Tibial nerve (tissue), 4 donors: ENCODE measurements at regions not wholly inside any gene's neighbourhood (a gene's known extent, or its start where the extent isn't known, plus 50 kb on each side); places are given as distances from the start of the nearest gene placed in this dataset.

Experiments
- DNase-seq, 2 donors: peaks; one replicate each; pipeline ENCODE4 v3.0.0-alpha.2; 2019; ENCODE audit warnings: low spot score in 2 of 2
- H3K27ac ChIP-seq, 4 donors: fragments of 200-600 bp; sonication (generic) in 3 of 4; one replicate each; pipeline ENCODE4 v1.5.1; 2017 to 2019; ENCODE audit warnings: mild to moderate bottlenecking in 1 of 4
- H3K27me3 ChIP-seq, 2 donors: fragments of 200-600 bp; sonication (generic) in 1 of 2; one replicate each; pipeline versions ENCODE4 v1.5.1 to v1.6.0; 2017 to 2019
- H3K36me3 ChIP-seq, 3 donors: fragments of 200-600 bp; sonication (generic); one replicate each; pipeline ENCODE4 v1.5.1; 2018 to 2019
- H3K4me1 ChIP-seq, 4 donors: fragments of 200-600 bp; sonication (generic) in 3 of 4; one replicate each; pipeline ENCODE4 v1.5.1; 2017 to 2019
- H3K4me3 ChIP-seq, 4 donors: fragments of 200-600 bp; sonication (generic) in 3 of 4; one replicate each; pipeline ENCODE4 v1.5.1; 2017 to 2019; ENCODE audit warnings: mild to moderate bottlenecking in 1 of 4, moderate library complexity in 1 of 4
- H3K9me3 ChIP-seq, 4 donors: fragments of 200-600 bp; sonication (generic) in 3 of 4; one replicate each; pipeline ENCODE4 v1.5.1; 2017 to 2019
- CTCF ChIP-seq, 5 experiments: fragments of 200-600 bp in 3 of 5; fragments of 450-650 bp in 2 of 5; sonication (generic) in 3 of 5; IDR thresholded peaks; one replicate each; pipeline ENCODE4 v1.5.1; 2016 to 2019; ENCODE audit warnings: antibody characterized with exemption in 5 of 5, mild to moderate bottlenecking in 3 of 5, moderate library complexity in 2 of 5
- EP300 ChIP-seq, 2 donors: sonication (generic); formaldehyde crosslinking; IDR thresholded peaks; one replicate each; pipeline ENCODE4 v1.6.1; 2017; ENCODE audit warnings: antibody characterized with exemption in 2 of 2, mild to moderate bottlenecking in 1 of 2
- POLR2A ChIP-seq, 2 donors: fragments of 450-650 bp; IDR thresholded peaks; one replicate each; pipeline ENCODE4 v1.6.1; 2017; ENCODE audit warnings: antibody characterized with exemption in 2 of 2, mild to moderate bottlenecking in 2 of 2, moderate library complexity in 2 of 2
- WGBS, 2 donors: methylation state at CpG; one replicate each; pipeline ENCODE4 v1.1.5; 2018; 5-methylcytosine and 5-hydroxymethylcytosine counted together

DNA sequence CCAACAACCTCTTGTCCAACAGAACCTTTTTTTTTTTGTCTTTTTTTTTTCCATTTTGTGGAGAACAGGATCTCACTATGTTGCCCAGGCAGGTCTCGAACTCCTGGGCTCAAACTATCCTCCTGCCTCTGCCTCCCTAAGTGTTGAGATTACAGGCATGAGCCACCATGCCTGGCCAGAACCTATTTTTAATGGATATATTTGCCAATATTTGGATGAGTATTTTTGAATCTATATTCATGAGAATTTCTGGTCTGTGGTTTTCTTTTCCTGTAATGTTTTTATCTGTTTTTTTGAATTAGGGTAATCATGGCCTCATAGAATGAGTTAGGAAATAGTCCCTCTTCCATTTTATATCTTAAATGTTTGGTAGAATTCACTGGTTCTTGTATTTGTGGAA lies 70.4 kb upstream of the RET start:
- Histone ChIP-seq H3K4me1 (no peaks in the 10 kb centered on the region), H3K9me3 (no peaks in the 10 kb centered on the region), H3K36me3 (no peaks in the 10 kb centered on the region), H3K4me3 (no peak overlapping the region), H3K27me3 (no peaks in the 10 kb centered on the region), H3K27ac (no peak overlapping the region)
- DNase-seq = no peak
- no peak for TF ChIP-seq POLR2A (IDR thresholded peaks at IDR 0.05)
- TF ChIP-seq CTCF (IDR thresholded peaks at IDR 0.05) = no peak
- TF ChIP-seq EP300 (IDR thresholded peaks at IDR 0.05) = no peak
- 70 to 82% methylated on average over 1 of the region's 1 CpG for WGBS, 2 donors

DNA sequence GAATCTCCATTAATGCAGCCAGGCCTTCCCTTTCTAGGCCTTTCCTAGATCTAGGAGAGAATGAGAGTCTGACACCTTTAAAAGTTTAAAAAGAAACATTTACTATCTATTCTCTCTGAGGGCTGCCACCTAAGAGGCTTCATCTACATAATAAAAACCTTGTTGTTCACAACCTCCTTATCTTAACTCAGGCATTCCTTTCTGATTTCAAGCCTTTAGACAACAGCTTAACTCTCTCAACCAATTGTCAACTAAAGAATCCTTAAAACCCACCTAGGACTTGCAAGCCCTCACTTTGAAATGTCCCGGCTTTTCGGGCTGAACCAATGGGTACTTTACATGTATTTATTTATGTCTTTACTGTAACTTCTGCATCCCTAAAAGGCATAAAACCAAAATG lies 64.3 kb upstream of the RET start:
- Histone ChIP-seq H3K4me1 (no peaks in the 10 kb centered on the region), H3K27me3 (no peaks in the 10 kb centered on the region), H3K4me3 (no peak overlapping the region), H3K27ac (no peak overlapping the region), H3K9me3 (peaks cover 0 to 3% (median 0%) of the 10 kb centered on the region in 4 donors), H3K36me3 (no peaks in the 10 kb centered on the region)
- 67 to 69% methylated on average over 2 of the region's 2 CpGs for WGBS, 2 donors
- no peak for DNase-seq
- TF ChIP-seq POLR2A (IDR thresholded peaks at IDR 0.05) (no peak), EP300 (IDR thresholded peaks at IDR 0.05) (no peak), CTCF (IDR thresholded peaks at IDR 0.05) (no peak)

- TF ChIP-seq POLR2A (IDR thresholded peaks at IDR 0.05) = no peak
- TF ChIP-seq CTCF (IDR thresholded peaks at IDR 0.05) = no peak
- no peak for TF ChIP-seq EP300 (IDR thresholded peaks at IDR 0.05)
- DNase-seq = no peak
- Histone ChIP-seq H3K4me3 (no peak overlapping the region), H3K27ac (no peak overlapping the region), H3K4me1 (no peaks in the 10 kb centered on the region), H3K36me3 (no peaks in the 10 kb centered on the region), H3K9me3 (peaks cover 0 to 3% (median 0%) of the 10 kb centered on the region in 4 donors), H3K27me3 (no peaks in the 10 kb centered on the region)
- 82% methylated on average over 1 of the region's 1 CpG for WGBS, 2 donors
Measured at GRCh38 chr10:43013065-43013464, 63.8 kb upstream of the RET start.

GRCh38 chr10:43024524-43024923 lies 52.3 kb upstream of the RET start:
- Histone ChIP-seq H3K9me3 (no peaks in the 10 kb centered on the region), H3K36me3 (no peaks in the 10 kb centered on the region), H3K27ac (no peak overlapping the region), H3K27me3 (peaks cover 0 to 9% of the 10 kb centered on the region in 2 donors), H3K4me1 (no peaks in the 10 kb centered on the region), H3K4me3 (no peak overlapping the region)
- no peak for DNase-seq
- 87% methylated on average over 3 of the region's 3 CpGs for WGBS, 2 donors
- TF ChIP-seq CTCF (IDR thresholded peaks at IDR 0.05) (no peak), POLR2A (IDR thresholded peaks at IDR 0.05) (no peak), EP300 (IDR thresholded peaks at IDR 0.05) (no peak)

DNA sequence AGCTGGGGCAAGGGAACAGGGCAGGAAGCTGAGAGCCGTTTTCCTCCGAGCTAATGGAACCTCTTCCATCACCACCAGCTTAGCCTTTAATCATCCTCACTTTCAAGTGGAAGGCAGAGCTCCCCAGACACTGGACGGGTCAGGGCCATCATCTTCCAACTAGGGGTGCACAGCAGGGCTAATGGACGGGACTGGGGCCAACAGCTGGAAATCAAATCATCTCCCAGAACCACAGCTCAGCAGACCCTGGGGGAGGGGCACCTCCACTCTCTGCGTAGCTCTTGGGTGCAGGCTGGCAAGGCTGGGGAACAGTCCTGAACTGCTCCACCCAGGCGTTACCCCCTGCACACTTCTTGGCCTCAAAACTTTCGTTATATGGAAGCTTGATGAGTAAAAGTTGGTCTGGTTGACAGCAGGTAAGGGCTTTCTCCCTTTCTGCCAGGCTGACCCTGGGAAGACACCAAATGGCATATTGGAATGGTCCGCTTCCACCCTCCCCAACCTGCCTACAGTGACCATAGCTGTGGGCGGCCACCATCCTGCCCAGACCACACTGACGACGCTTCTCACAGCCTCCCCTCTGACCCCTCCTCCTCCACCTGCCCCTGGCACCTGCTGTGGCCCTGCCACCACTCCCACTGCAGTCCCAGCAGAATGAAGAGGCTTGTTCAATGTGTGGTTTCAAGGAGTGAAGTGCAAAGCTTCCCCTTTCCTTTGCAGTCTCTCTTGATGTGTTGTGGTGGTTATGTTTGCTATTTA lies 51.7 kb upstream of the RET start:
- Histone ChIP-seq H3K4me3 (no peak overlapping the region), H3K36me3 (no peaks in the 10 kb centered on the region), H3K27ac (no peak overlapping the region), H3K27me3 (peaks cover 0 to 9% of the 10 kb centered on the region in 2 donors), H3K4me1 (no peaks in the 10 kb centered on the region), H3K9me3 (no peaks in the 10 kb centered on the region)
- 65% methylated on average over 11 of the region's 11 CpGs for WGBS, 2 donors
- DNase-seq = no peak
- no peak for TF ChIP-seq POLR2A (IDR thresholded peaks at IDR 0.05)
- TF ChIP-seq EP300 (IDR thresholded peaks at IDR 0.05) = no peak
- TF ChIP-seq CTCF (IDR thresholded peaks at IDR 0.05) = no peak
